Left forelimb (tissue), 1 donor: ENCODE measurements at regions not wholly inside any gene's neighbourhood (a gene's known extent, or its start where the extent isn't known, plus 50 kb on each side); places are given as distances from the start of the nearest gene placed in this dataset.
A peak's percentile ranks its signal among the peaks of the same experiment; 100 is the strongest.

ENCODE experiments used
- DNase-seq: peaks from one replicate; pipeline ENCODE4 v3.0.0-alpha.2; 2018; ENCODE audit warnings: low spot score

GRCh38 chr4:59086410-59086809 lies 1976.2 kb upstream of the IGFBP7 start:
- DNase-seq: no peak

GRCh38 chr4:59091146-59092142 lies 1981.3 kb upstream of the IGFBP7 start:
- peak; percentile 59 for DNase-seq

- no peak for DNase-seq
Measured at GRCh38 chr4:59094505-59094904, 1984.3 kb upstream of the IGFBP7 start.

GRCh38 chr4:59102311-59102710 lies 1992.1 kb upstream of the IGFBP7 start:
- no peak for DNase-seq

- DNase-seq: no peak
Measured at GRCh38 chr4:59120287-59120814, 2010.2 kb upstream of the IGFBP7 start.

- DNase-seq: no peak
Measured at GRCh38 chr4:59122626-59123025, 2012.4 kb upstream of the IGFBP7 start.

GRCh38 chr4:59126159-59126558 lies 2016.0 kb upstream of the IGFBP7 start:
- DNase-seq: no peak

GRCh38 chr4:59127006-59127405 lies 2016.8 kb upstream of the IGFBP7 start:
- no peak for DNase-seq

- DNase-seq: no peak
Measured at GRCh38 chr4:59127743-59128142, 2017.6 kb upstream of the IGFBP7 start.

GRCh38 chr4:59135248-59135985 lies 2025.2 kb upstream of the IGFBP7 start:
- DNase-seq: no peak

GRCh38 chr4:59161249-59161648 lies 2038.9 kb upstream of the ADGRL3 start:
- DNase-seq: no peak

GRCh38 chr4:59175617-59176016 lies 2024.5 kb upstream of the ADGRL3 start:
- no peak for DNase-seq

GRCh38 chr4:59179372-59179771 lies 2020.8 kb upstream of the ADGRL3 start:
- DNase-seq: no peak

GRCh38 chr4:59180161-59180560 lies 2020.0 kb upstream of the ADGRL3 start:
- no peak for DNase-seq

GRCh38 chr4:59180969-59181368 lies 2019.2 kb upstream of the ADGRL3 start:
- DNase-seq: no peak

- no peak for DNase-seq
Measured at GRCh38 chr4:59195839-59196238, 2004.3 kb upstream of the ADGRL3 start.

- DNase-seq: no peak
Measured at GRCh38 chr4:59200992-59201391, 1999.1 kb upstream of the ADGRL3 start.

GRCh38 chr4:59217910-59218631 lies 1982.1 kb upstream of the ADGRL3 start:
- DNase-seq: no peak

GRCh38 chr4:59222221-59222620 lies 1977.9 kb upstream of the ADGRL3 start:
- DNase-seq: no peak

GRCh38 chr4:59223292-59223941 lies 1976.7 kb upstream of the ADGRL3 start:
- DNase-seq: no peak

- no peak for DNase-seq
Measured at GRCh38 chr4:59238212-59238611, 1961.9 kb upstream of the ADGRL3 start.

- no peak for DNase-seq
Measured at GRCh38 chr4:59240011-59240410, 1960.1 kb upstream of the ADGRL3 start.
